MM.1S (cell line): ENCODE measurements at regions not wholly inside any gene's neighbourhood (a gene's known extent, or its start where the extent isn't known, plus 50 kb on each side); places are given as distances from the start of the nearest gene placed in this dataset.

Experiments used
- CTCF ChIP-seq: fragments of 300-600 bp; sonication (generic); IDR thresholded peaks from 2 replicates; pipeline ENCODE4 v1.5.1; 2016; ENCODE audit warnings: antibody characterized with exemption, low read length, mixed read lengths
- EZH2 ChIP-seq: fragments of 300-600 bp; sonication (generic); optimal IDR thresholded peaks from 2 replicates; pipeline ENCODE3; 2017; ENCODE audit warnings: low read depth, mild to moderate bottlenecking, antibody characterized with exemption, low read length, mixed read lengths
- EZH2phosphoT487 ChIP-seq: fragments of 300-600 bp; sonication (generic); IDR thresholded peaks from 2 replicates; pipeline ENCODE4 v1.6.1; 2018; ENCODE audit warnings: antibody characterized with exemption, low read length

DNA sequence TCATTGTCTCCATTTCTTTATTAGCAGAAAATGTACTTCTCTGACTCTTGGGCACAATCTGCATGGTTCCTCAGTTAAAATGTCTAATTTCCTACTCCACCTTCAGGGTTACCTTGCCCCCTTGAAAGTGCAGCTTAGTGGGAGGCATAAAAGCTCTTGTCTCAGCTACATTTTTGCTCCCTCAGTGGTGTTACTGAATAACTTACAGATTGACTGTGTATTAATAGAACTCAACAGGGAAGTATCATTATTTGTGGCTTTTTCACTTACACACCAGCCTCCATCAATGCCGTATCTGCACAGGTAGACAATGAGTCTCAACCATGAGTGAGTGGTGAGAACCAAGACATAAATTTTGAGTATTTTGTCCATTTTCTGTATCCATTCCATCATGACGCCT lies 456.2 kb upstream of the MIR17HG start:
- TF ChIP-seq EZH2 = no peak
- no peak for TF ChIP-seq CTCF
- TF ChIP-seq EZH2phosphoT487 = no peak
